ENCODE measurements at regions not wholly inside any gene's neighbourhood (a gene's known extent, or its start where the extent isn't known, plus 50 kb on each side); places are given as distances from the start of the nearest gene placed in this dataset.
A peak's percentile ranks its signal among the peaks of the same experiment; 100 is the strongest.
"Not testable (repeated sequence)": the region's sequence is repeated elsewhere in the genome, so short reads cannot be mapped to it uniquely, and the experiment has no call there.

DNA sequence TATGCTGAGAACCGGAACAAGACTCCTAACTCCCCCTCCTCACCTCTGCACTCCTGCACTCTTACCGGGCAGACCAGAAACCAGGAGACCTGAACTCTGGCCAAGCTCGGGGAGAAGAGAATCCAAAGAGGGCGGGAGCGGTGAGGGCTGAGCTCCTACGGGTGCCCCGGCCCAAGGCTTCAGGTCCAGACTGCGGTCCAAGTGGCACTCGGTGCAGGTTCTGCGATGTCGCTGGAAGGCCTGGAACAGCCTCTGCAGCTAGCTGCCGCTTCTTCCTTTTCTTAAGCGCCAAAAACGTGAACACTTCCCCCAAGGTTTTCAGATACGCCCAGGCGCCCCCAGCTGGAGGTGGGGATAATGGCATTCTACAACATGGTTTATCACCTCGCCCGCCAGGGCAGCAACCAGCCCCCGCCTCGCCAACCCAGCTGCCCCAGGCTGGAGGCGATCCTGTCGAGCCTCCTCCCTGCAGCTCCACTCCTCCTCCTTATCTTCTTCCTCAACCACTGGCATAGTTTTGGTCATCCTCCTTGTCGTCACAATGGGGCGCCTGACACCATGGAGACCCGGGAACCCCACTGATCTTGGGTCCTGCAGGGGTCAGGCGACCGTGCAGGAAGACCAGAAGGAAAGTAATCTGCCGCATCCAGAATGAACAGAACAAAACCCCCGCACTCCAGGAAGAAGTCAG lies 1735.9 kb downstream of the TP53TG3F start:
- DNase-seq (ENCODE audit: low spot score), result no peak
- FAIRE-seq, result no peak

DNA sequence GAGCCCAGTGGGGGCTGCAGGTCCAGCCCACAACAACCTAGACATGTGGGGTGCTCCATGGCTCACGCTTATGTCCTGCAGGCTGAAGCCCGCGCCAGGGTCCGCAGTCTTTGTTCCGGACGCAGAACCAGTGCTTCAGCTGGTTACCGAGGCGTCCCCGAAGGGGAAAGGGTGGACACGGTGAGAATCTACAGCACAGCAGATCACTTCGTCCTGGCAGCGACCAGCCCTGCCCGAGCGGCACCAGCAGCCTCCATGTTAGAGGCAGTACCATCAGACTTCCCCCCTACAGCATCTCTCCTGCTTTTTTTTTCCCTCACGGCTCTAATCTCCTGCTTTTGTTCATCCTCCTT lies 1736.4 kb downstream of the TP53TG3F start:
- no peak for DNase-seq (ENCODE audit: low spot score)
- FAIRE-seq, result no peak

DNA sequence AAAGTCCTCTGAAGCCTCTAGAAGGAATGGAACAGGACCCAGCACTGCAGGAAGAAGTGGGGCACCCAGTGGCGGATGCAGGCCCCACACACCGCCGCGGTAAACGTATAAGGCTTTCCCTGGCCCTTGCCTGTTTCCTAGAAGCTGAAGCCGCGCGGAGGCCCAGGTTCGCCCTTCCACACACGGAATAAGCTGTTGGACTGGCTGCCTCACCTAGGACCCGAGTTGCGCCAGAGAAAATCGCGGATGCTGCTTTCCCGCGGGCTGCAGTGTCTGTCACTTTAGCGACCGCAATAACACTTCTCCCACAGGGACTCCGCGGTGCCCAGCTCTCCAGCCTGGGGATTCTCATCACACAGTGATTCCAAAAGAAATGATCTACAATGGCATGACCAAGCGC lies 1736.9 kb downstream of the TP53TG3F start:
- FAIRE-seq (no peak), DNase-seq (ENCODE audit: low spot score) (no peak)

DNA sequence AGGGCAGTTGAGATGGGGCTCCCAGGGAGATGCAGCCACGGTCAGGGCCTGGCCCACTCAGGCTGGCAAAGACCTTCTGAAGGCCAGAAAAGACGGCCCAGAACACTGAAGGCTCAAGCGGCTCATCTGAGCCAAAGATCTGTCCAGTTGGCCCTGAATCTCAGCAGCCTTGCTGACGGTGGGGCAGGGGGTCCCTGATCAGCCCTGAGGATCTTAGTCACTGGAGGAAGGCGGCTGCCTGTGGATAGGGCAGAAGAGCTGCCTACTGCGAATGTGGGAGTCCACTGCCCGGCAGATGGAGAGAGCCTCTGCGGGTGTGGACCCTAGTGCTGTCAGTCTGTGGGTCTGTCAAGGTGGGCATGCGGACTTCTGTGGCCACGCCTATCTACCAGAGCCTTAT lies 1738.2 kb downstream of the TP53TG3F start:
- FAIRE-seq, result no peak
- DNase-seq (ENCODE audit: low spot score), result no peak

DNA sequence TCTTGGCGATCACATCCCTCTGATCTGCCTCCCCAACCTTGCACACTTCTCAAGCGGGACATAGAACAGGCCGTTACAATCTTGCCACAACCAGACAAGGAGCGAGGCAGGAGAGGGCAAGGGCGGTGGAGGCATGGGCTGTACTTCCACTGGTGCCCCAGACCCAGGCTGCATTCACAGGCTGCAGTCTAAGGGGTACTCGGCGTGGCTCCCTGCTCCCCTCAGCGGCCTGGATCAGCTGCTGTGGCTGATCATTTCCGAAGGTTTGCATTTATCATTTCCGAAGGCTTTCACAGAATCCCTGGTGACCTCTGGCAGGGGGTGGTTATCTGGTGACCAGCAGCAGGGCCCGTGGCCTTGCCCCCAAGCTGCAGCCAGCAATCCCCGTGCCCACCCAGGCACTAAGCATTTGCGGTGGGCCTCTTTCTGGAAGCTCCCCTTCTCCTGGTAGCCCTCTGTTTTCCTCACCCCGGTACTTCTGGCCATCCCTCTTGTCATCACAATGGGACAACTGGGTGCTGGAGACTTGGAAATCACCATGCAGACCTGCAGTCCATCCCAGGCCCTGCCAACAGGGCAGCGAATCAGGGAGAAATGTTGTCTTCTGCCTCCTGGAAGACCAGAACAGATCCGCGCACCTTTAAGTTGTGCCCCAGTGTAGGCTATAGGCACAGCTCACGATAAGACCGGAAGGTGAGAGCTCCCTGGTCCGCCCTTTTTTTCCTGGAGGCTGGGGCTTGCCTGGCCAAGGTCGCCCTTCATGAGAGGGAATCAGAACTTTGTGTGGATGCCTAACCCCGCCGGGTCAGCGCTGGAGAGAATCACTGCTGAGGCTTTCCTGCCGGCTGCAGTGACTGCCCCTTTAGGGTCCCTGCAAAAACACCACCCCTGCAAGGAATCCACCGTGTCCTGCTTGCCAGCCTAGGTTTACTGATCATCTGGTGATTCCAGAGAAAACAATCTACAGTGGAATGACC lies 1739.1 kb downstream of the TP53TG3F start:
- no peak for FAIRE-seq

DNA sequence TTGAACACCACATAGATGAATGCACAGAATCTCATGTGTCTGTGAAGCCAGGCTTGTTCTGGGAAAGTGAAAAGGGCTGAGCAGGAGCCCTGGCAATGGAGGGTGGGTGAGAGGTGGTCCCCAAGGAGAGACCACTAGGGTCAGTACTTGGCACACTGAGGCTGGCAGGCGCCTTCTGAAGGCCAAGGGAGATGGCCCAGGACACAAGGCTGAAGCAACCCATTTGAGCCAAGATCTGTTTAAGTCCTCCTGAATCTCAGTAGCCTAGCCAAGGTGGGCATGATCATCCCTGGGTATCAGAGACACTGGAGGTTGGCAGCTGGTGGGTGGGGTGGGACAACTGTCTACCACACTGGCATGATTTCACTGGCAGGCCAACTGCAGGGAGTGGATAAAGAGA lies 1741.2 kb downstream of the TP53TG3F start:
- FAIRE-seq, result no peak
- DNase-seq (ENCODE audit: low spot score), result no peak

More for the DNA sequence above, 1739.1 kb downstream of the TP53TG3F start:
- no peak for DNase-seq (ENCODE audit: low spot score)

DNA sequence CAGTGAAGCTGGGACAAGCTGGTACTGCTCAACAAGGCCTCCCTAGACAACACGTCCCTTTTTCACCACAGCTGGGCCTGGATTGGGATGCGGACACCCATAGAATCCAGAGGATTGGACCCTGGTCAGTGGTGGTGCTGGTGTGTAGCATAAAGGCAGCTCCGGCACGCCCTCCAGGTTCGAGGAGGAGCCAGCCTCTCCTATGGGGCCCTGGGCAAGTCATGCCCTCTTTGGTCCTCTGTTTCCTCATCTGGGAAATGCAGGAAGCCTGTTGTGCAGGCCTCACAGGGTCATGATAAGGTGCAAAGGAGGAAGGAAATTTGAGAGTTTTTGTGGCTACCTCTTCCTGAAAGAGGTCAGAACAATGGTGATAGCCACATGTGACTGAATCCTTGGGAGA lies 1741.7 kb downstream of the TP53TG3F start:
- FAIRE-seq, result no peak

DNA sequence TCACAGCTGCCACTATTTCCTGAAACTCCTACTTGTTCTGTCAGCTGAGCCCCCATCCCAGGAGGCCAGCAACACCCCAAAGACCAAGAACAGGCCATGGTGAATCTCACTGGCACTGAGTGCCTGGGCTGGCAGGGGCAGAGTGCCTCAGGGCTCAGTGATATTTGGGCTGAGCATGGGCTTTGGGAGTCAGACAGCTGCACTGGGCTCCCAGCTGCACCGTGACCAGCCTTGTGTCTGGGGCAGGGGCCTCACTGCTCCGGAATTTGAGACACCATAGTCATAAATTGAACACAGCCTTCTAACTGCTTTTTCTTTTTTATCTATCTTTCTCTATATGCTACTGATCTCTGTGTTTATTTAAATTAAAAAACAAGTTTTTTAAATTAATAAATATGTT lies 1744.2 kb downstream of the TP53TG3F start:
- DNase-seq (ENCODE audit: low spot score) (no peak), FAIRE-seq (no peak)

More for the DNA sequence above, 1741.7 kb downstream of the TP53TG3F start:
- no peak for DNase-seq (ENCODE audit: low spot score)

DNA sequence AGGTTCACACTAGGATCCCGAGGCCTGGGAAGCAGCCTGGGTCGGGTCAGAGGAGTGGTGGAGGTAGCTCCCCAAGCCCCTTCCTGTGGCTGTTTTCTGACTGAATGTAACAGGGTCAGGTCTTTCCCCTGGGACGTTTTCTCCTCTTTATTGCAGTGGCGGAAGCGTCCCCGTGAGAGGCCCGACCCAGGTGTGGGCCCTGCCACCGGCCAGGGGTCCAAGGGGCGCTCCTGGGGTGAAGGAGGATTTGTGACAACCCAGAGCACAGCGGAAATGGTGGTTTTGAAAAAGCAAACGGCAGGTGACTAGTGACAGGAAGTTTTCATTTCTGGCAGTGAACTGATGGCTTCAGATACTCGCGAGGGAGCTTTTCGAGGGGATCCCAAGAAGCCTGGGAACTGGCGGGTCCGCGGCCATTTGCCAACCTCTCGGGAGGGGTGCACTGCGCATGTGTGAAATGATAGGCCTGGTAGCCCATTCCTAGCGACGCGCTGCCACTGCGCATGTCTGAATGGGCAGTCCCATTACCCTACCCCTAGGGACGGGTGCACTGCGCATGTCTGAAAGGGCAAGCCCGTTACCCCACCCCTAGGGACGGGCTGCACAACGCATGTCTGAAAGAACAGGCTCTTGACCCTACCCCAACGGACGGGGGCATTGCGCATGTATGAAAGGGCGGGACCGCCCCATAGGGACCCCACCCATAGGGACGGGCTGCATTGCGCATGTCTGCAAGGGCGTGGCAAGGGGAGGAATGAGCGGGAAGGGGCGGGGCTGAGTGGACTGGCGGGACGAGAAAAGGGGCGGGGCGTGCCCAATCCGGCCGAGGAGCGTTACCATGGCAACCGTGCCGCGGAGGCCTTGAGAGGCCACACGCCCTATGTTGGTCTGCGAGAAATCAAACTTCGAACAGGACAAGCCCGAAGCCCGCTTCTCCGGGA lies 1747.9 kb downstream of the TP53TG3F start:
- no peak for FAIRE-seq
- no peak for DNase-seq (ENCODE audit: low spot score)

DNA sequence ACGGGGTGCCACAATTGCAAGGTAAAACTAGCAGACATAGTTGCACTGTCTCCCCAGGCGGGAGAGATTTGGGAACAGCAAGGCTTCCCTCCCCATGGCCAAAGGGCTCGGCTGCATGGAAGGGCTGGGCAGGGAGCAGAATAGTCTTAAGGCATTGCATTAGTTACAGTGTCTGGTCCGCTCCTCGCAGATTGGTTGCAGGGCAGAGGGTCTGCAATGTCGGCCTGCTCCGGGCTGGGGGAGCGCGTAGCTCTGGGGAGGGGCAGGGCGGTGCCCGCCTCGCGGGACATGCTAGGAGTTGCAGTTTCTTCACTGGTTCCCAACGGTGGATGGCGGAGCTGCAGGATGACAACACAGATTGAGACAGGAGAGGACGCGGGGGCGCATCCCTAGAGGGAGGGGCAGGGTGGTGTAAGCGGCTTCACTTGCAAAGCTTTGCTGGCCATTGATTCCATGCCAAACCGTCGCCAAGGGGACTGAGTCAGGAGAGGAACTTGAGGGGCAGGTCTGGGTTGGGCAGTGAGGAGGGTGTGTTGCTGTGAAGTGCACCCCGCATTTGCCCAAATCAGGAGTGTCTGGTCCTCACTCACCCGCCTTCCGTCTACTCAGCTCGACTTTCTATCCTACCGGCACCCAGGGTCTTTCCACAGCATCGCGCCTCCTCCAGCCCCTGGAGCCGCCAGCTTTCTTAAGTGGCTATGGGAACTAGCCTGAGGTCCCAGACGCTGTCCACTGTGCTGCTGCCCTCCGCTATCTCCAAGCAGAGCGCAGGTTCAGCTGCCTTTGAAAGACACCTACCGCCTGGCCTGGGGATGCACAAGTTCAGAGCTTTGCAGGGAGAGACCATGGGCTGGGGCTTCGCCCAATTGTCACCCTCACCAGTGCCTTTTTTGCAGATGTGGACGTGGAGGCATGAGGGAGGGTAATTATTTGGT lies 1748.9 kb downstream of the TP53TG3F start:
- FAIRE-seq (no peak), DNase-seq (ENCODE audit: low spot score) (no peak)

DNA sequence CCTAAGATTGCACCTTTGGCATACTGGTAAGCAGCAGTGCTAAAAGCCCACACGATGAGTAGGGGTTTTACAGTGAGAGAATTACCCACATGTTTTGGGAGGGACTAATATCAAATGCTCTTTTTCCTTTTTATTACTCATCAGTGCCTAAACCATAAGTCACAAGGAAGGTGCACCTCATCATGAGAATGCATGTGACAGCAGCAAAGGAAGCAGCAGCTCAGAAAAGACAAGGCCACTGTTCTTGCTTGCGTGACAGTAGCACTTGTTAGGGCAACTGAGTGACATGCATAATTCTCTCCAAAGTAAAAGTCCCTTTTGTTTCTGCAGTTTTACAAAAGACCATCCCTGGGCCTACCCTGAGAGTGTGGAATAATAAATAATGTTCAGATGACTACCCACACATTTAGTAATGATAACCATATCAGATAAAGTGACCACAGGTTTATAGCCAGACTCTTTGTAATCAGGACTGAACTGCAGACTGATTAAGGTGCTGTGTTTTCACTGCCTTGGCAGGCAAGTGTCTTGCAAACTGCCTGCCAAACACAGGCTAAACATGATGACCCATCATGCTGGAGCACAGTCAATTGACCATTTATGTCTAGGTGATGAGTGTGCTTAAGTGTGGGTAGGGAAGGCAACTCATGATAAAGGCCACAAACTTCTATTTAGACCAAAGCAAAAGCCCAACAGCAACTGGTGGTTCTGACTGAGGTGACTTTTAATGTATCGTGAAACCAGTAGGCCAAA lies 1751.4 kb downstream of the TP53TG3F start:
- FAIRE-seq (no peak), DNase-seq (ENCODE audit: low spot score) (no peak)

DNA sequence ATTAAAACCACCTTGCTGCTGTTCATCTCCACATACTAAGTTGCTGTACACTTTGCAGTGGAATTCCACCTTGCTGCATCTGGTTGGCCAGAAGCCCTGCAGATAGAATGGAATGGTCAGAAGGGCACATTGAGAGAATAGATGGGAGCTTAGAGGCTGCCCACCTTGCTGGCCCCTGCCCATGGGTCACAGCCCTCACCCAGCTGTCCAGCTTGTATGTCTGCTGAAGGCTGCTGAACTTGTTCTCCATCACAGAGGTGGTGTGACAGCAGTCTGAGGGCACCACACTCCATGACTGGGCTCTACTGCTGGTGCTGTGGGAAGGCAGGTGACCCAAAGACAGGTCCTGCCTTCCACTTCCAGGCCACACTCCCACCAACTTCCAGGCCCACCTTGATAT lies 1755.4 kb downstream of the TP53TG3F start:
- DNase-seq (ENCODE audit: low spot score), result no peak
- FAIRE-seq, result no peak

DNA sequence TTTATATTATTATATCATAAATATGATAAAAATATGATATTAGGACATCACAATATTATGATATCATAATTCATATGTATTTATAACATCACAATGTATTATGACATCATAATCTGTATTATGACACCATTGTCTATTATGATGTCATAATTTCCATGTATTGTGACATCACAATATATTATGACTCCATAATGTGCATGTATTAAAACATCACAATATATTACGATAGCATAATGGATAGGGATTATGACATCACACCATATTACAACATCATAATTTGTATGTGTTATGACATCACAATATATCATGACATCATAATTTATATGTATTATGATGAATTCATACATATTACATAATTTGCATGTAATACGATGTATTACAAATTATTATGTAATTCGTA lies 1755.9 kb downstream of the TP53TG3F start:
- no peak for FAIRE-seq

DNA sequence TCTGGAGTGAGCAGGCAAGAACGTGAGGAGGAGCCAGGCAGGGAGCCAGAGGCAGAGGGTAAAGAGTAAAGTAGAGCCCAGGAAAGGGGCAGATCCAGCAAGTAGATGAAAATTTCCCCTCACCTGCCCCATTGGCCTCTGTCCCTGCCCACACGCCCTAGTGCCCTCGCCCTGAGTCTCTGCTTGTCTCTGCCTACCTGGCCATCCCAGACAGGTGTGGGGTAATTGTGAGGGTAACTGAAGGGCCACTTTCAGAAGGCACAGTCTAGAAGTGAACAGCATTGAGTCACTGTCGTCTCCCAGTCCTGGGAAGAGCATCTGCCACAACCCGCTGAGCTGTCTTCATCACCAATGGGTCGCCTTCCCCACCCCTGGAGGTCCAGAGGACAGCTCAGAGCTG lies 1756.8 kb downstream of the TP53TG3F start:
- not testable (repeated sequence) for DNase-seq (ENCODE audit: low spot score); FAIRE-seq

More for the DNA sequence above, 1755.9 kb downstream of the TP53TG3F start:
- DNase-seq (ENCODE audit: low spot score), result no peak

DNA sequence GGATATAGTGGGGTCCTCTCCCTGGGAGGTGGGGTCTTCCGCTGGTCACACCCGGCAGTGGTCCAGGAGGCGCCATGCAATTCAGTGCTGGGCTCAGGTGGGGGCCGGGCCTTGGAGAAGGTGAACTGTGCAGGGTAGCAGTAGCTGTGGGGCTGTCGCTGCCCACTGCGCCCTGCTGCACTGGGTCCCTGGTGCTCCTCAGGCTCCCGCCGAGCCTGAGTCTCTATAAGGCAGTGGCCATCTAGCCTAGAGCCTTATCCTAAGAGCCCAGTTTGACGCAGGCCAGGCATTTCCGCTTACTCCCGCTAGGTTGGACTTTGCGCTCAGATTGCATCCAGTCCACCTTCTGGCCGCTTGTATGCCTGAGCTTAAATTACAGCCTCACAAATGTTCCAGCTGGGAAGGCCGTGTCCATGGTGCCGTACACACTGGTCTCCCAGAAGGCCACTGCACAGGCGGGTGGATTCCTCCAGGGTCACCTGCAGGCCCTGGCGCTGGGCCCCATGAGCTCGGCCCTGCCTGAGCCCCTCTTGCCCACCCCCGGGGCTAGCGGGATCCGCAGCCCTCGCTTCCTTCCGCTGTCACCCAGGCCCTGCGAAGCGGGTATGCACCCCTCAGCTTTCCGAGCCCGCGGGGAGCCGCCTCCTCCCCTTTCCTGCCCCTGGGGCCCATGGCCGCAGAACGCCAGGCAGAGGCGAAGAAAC lies 1762.2 kb downstream of the TP53TG3F start:
- DNase-seq (ENCODE audit: low spot score) (no peak), FAIRE-seq (no peak)

DNA sequence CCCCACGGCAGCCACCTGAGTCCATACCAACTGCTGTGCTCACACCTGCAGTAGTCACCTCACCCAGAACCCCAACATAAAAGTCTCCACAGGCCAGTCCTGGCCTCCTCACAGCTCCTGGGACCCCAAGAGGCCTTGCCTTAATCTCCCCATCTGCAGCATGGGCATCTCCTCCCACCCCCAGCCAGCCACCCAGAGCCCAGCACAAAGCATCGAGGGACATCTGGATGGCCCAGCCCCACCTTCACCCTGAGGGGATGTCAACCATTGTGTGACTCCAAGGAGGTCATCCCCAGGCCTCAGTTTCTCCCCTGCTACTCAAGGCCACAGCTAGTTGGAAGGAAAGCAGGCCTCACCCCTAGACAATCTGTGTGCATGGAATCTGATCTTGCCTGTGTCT lies 1775.3 kb downstream of the TP53TG3F start:
- FAIRE-seq, result no peak
- no peak for DNase-seq (ENCODE audit: low spot score)

DNA sequence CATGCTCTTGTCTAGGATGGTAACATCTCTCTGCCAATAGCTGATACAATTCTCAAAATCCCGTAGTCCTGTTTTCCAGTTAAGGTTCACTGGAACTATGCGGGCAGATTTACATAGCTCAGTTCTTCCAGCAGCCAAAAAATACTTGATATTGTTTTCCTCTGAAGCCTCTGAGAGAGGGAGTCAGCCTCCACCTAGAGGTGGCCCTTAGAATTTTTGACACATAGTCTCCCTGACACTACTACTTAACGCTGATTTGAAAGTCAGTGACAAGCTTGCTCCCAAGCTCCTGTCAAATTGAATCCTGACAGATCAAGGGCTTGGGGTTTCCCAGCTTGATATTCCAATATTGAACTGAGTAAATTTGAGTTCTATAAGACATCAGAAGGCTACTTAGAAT lies 1780.1 kb downstream of the TP53TG3F start:
- no peak for DNase-seq (ENCODE audit: low spot score)
- no peak for FAIRE-seq

DNA sequence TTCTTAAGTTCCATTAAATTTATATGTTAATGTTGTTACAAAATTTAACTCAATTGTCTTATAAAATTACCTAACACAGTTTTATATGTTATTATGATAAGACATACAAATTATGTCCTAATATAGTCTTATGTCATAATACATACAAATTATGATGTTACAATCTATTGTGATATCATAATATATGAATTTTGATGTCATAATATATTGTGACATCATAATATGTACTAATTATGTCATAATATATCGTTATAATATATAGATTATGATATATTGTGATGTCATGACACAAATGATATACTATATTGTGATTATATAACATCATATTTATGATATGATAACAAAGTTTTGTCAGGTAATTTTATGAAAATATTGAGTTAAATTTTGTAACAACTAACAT lies 1789.6 kb downstream of the TP53TG3F start:
- peak; percentile 65 for FAIRE-seq
- no peak for DNase-seq (ENCODE audit: low spot score)

DNA sequence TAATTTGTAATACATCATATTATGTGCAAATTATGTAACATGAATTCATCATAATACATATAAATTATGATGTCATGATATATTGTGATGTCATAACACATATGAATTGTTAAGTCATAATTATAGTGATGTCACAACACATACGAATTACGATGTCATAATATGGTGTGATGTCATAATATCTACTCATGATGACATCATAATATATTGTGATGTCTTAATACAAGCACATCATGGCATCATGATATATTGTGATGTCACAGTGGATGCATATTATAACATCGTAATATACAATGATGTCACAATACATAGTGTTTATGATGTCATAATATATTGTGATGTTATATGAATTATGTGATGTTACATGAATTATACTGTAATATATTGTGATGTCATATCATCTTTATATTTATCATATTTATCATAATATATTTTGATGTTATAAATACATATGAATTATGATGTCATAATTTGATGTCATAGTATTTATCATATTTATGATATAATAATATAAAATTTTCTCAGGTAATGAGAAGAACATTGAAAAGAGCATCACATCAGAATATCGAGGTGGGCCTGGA lies 1793.0 kb downstream of the TP53TG3F start:
- DNase-seq (ENCODE audit: low spot score), result no peak

More for the DNA sequence above, 1793.0 kb downstream of the TP53TG3F start:
- FAIRE-seq, result peak; percentile 2

Data from RCC 7860 (cell line).